ENCODE measurements at regions not wholly inside any gene's neighbourhood (a gene's known extent, or its start where the extent isn't known, plus 50 kb on each side); places are given as distances from the start of the nearest gene placed in this dataset.

- DNase-seq (ENCODE audit: low spot score): no peak
These were observed 265.1 kb upstream of the MAP3K1 start for GRCh38 chr5:56550227-56550626.

- no peak for DNase-seq (ENCODE audit: low spot score)
These were observed 266.1 kb upstream of the MAP3K1 start for GRCh38 chr5:56549096-56549886.

GRCh38 chr5:56545016-56545415 is 270.3 kb upstream of the MAP3K1 start:
- no peak for DNase-seq (ENCODE audit: low spot score)

- peak; percentile 28 for DNase-seq (ENCODE audit: low spot score)
These were observed 271.6 kb upstream of the MAP3K1 start for GRCh38 chr5:56543441-56544388.

GRCh38 chr5:56540266-56540665 is 275.1 kb upstream of the MAP3K1 start:
- no peak for DNase-seq (ENCODE audit: low spot score)

GRCh38 chr5:56538580-56538979 is 276.8 kb upstream of the MAP3K1 start:
- no peak for DNase-seq (ENCODE audit: low spot score)

GRCh38 chr5:56535347-56535746 is 280.0 kb upstream of the MAP3K1 start:
- no peak for DNase-seq (ENCODE audit: low spot score)

- peak; percentile 61 for DNase-seq (ENCODE audit: low spot score)
These were observed 281.1 kb upstream of the MAP3K1 start for GRCh38 chr5:56534102-56534829.

GRCh38 chr5:56532466-56532865 is 282.9 kb upstream of the MAP3K1 start:
- no peak for DNase-seq (ENCODE audit: low spot score)

- no peak for DNase-seq (ENCODE audit: low spot score)
These were observed 284.7 kb upstream of the MAP3K1 start for GRCh38 chr5:56530626-56531138.

- no peak for DNase-seq (ENCODE audit: low spot score)
These were observed 285.5 kb upstream of the MAP3K1 start for GRCh38 chr5:56529666-56530430.

- no peak for DNase-seq (ENCODE audit: low spot score)
These were observed 288.2 kb upstream of the MAP3K1 start for GRCh38 chr5:56527174-56527573.

GRCh38 chr5:56525113-56525512 is 290.2 kb upstream of the MAP3K1 start:
- DNase-seq (ENCODE audit: low spot score): no peak

GRCh38 chr5:56523790-56524575 is 290.9 kb upstream of the ANKRD55 start:
- DNase-seq (ENCODE audit: low spot score): no peak

GRCh38 chr5:56522960-56523359 is 289.8 kb upstream of the ANKRD55 start:
- DNase-seq (ENCODE audit: low spot score): no peak

- no peak for DNase-seq (ENCODE audit: low spot score)
These were observed 289.0 kb upstream of the ANKRD55 start for GRCh38 chr5:56522169-56522568.

GRCh38 chr5:56520986-56521730 is 288.0 kb upstream of the ANKRD55 start:
- DNase-seq (ENCODE audit: low spot score): no peak

- no peak for DNase-seq (ENCODE audit: low spot score)
These were observed 285.7 kb upstream of the ANKRD55 start for GRCh38 chr5:56518820-56519219.

- DNase-seq (ENCODE audit: low spot score): no peak
These were observed 283.9 kb upstream of the ANKRD55 start for GRCh38 chr5:56517011-56517416.

GRCh38 chr5:56516441-56516840 is 283.3 kb upstream of the ANKRD55 start:
- no peak for DNase-seq (ENCODE audit: low spot score)

Data from H4 (cell line).